K562 (cell line): ENCODE measurements at regions not wholly inside any gene's neighbourhood (a gene's known extent, or its start where the extent isn't known, plus 50 kb on each side); places are given as distances from the start of the nearest gene placed in this dataset.

Experiments used
- ATAC-seq: fragments of 200-7000 bp; cut with Tn5 transposase; 3 replicates; pipeline ENCODE4 v1.9.1; 2020; ENCODE audit warnings: moderate library complexity
- BruUV-seq: library from RNA; stranded (reverse); fragments of 400-500 nt; replicated peaks from 2 replicates; lab custom pipeline; 2021; lab: Mats Ljungman, UMichigan
- CTCF ChIA-PET: fragments of 300-600 bp; formaldehyde crosslinking; extraction: SDS; loops from one replicate; lab custom pipeline; 2021; ENCODE audit warnings: low intra/inter-chr PET ratio; lab: Yijun Ruan, JAX
- POLR2A ChIA-PET: fragments of 300-600, 350-650 bp; sonication (Branson Sonifier 250); formaldehyde crosslinking; extraction: SDS; loops from one replicate; lab custom pipeline; 2021; ENCODE audit warnings: antibody characterized with exemption, inconsistent platforms; lab: Yijun Ruan, JAX
- DNase-seq, 4 experiments: peaks; one replicate each; pipeline versions ENCODE4 v3.0.0 to v3.0.0-alpha.2; 2011 to 2018; ENCODE audit warnings: low spot score in 3 of 4, mixed read lengths in 3 of 4; ENCODE audit errors: extremely low read depth in 1 of 4
- FAIRE-seq: peaks from 2 replicates; lab custom pipeline; 2011; peaks lifted over from hg19 to GRCh38; lab: Jason Lieb, UNC
- H2AFZ ChIP-seq: 2 replicates; pipeline ENCODE4 v1.6.0; 2011; ENCODE audit warnings: low read depth, low read length, control low read depth, inconsistent platforms
- H3K27ac ChIP-seq: fragments of 200-600 bp; 3 replicates; pipeline ENCODE4 v1.8.0; 2011; ENCODE audit warnings: low read depth, mild to moderate bottlenecking, control low read depth, inconsistent platforms, low read length, moderate library complexity, mixed read lengths; ENCODE audit errors: extremely low read depth
- H3K27me3 ChIP-seq, 2 experiments: fragments of 300-600 bp in 1 of 2; 2 replicates in 1 of 2; 3 replicates in 1 of 2; pipeline versions ENCODE4 v1.6.0 to v1.8.0; 2011; ENCODE audit warnings: inconsistent platforms in 2 of 2, low read length in 2 of 2, mild to moderate bottlenecking in 1 of 2, mixed read lengths in 1 of 2, moderate library complexity in 1 of 2; ENCODE audit not compliant: control insufficient read depth in 2 of 2, insufficient read depth in 2 of 2
- H3K36me3 ChIP-seq: fragments of 300-600 bp; 3 replicates; pipeline ENCODE4 v1.8.0; 2011; ENCODE audit warnings: mild to moderate bottlenecking, low read length, inconsistent platforms; ENCODE audit not compliant: control insufficient read depth, insufficient read depth
- H3K4me1 ChIP-seq, 2 experiments: fragments of 200-600 bp in 1 of 2; replicated peaks in 1 of 2; 2 replicates in 1 of 2; 3 replicates in 1 of 2; pipeline versions ENCODE4 v1.5.1 to v1.8.0; 2011; ENCODE audit warnings: inconsistent platforms in 2 of 2, low read length in 2 of 2, mild to moderate bottlenecking in 1 of 2, mixed read lengths in 1 of 2, moderate library complexity in 1 of 2; ENCODE audit not compliant: control insufficient read depth in 2 of 2, insufficient read depth in 2 of 2
- H3K4me2 ChIP-seq: 2 replicates; pipeline ENCODE4 v1.6.1; 2011; ENCODE audit warnings: low read length, control low read depth, inconsistent platforms, mixed read lengths; ENCODE audit not compliant: insufficient read depth
- H3K4me3 ChIP-seq: fragments of 200-600 bp; sonication (generic), shearing (Covaris generic); 2 replicates; pipeline ENCODE4 v1.5.1; 2016; ENCODE audit warnings: control low read depth, inconsistent platforms
- H3K79me2 ChIP-seq: fragments of 200-600 bp; 3 replicates; pipeline ENCODE4 v1.8.0; 2011; ENCODE audit warnings: low read length, inconsistent platforms; ENCODE audit not compliant: control insufficient read depth, insufficient read depth
- H3K9ac ChIP-seq, 2 experiments: 2 replicates each; pipeline versions ENCODE4 v1.6.0 to v1.6.1; 2011; ENCODE audit warnings: low read depth in 2 of 2, low read length in 2 of 2, control low read depth in 1 of 2, inconsistent platforms in 1 of 2, mild to moderate bottlenecking in 1 of 2, mixed read lengths in 1 of 2; ENCODE audit not compliant: insufficient read depth in 1 of 2
- H3K9me1 ChIP-seq: one replicate; pipeline ENCODE4 v1.6.0; 2011; ENCODE audit warnings: inconsistent platforms, mild to moderate bottlenecking, low read length, moderate library complexity; ENCODE audit not compliant: control insufficient read depth, insufficient read depth
- H3K9me3 ChIP-seq: replicated peaks from 2 replicates; pipeline ENCODE4 v1.5.1; 2011; ENCODE audit warnings: low read depth, low read length, inconsistent platforms; ENCODE audit not compliant: control insufficient read depth, insufficient read depth
- H4K20me1 ChIP-seq: replicated peaks from 2 replicates; pipeline ENCODE4 v1.6.1; 2011; ENCODE audit warnings: low read length, inconsistent platforms, mixed read lengths; ENCODE audit not compliant: control insufficient read depth, insufficient read depth
- CREB3 ChIP-seq: fragments of 450-650 bp; conservative IDR thresholded peaks from 2 replicates; pipeline ENCODE4 v1.6.1; 2016; ENCODE audit warnings: missing genetic modification characterization, low read depth, mild to moderate bottlenecking, missing compliant biosample characterization, moderate library complexity
- HOXB6 ChIP-seq: fragments of 250-450 bp; sonication (Bioruptor Pico); IDR thresholded peaks from 2 replicates; pipeline ENCODE4 v1.5.1; 2022; ENCODE audit warnings: mild to moderate bottlenecking, borderline replicate concordance
- LEF1 ChIP-seq: fragments of 450-650 bp; IDR thresholded peaks from 2 replicates; pipeline ENCODE4 v1.6.1; 2016; ENCODE audit warnings: mild to moderate bottlenecking
- RFX5 ChIP-seq: IDR thresholded peaks from 2 replicates; pipeline ENCODE4 v1.6.1; 2011; ENCODE audit warnings: low read depth, mild to moderate bottlenecking, improper control_type of control experiment, low read length
- TEAD2 ChIP-seq: fragments of 450-650 bp; IDR thresholded peaks from 2 replicates; pipeline ENCODE4 v1.6.1; 2016; ENCODE audit warnings: missing genetic modification characterization, control low read depth, missing compliant biosample characterization
- ZNF445 ChIP-seq: fragments of 250-450 bp; sonication (Bioruptor Pico); IDR thresholded peaks from 2 replicates; pipeline ENCODE4 v1.4.0; 2020; ENCODE audit warnings: low read depth, mild to moderate bottlenecking, moderate library complexity
- WGBS: fragments of 100-300 bp; shearing (Covaris generic); methylation state at CpG from one replicate; pipeline ENCODE4 v1.1.6; 2016; ENCODE audit warnings: low coverage, mixed read lengths; ENCODE audit not compliant: insufficient coverage; ENCODE audit errors: missing lambda C conversion rate; 5-methylcytosine and 5-hydroxymethylcytosine counted together
- in situ Hi-C: fragments of 300-500 bp; cut with MboI; formaldehyde crosslinking; loops from 4 replicates; pipeline ENCODE4 v1.15.0; 2018; ENCODE audit warnings: inconsistent platforms, mixed read lengths
- intact Hi-C: fragments of 100-400 bp; cut with micrococcal nuclease; formaldehyde crosslinking; loops from 2 replicates; pipeline ENCODE4 v1.14.2; 2022
- TF ChIP-seq, protein P1 (sequence below): fragments of 450-650 bp; IDR thresholded peaks from 2 replicates; pipeline ENCODE4 v1.6.1; 2018; ENCODE audit not compliant: partially characterized antibody
- TF ChIP-seq, protein P2 (sequence below): sonication (generic); formaldehyde crosslinking; IDR thresholded peaks from 2 replicates; pipeline ENCODE4 v1.8.1; 2023; ENCODE audit warnings: mild to moderate bottlenecking, missing genetic modification reagents

DNA sequence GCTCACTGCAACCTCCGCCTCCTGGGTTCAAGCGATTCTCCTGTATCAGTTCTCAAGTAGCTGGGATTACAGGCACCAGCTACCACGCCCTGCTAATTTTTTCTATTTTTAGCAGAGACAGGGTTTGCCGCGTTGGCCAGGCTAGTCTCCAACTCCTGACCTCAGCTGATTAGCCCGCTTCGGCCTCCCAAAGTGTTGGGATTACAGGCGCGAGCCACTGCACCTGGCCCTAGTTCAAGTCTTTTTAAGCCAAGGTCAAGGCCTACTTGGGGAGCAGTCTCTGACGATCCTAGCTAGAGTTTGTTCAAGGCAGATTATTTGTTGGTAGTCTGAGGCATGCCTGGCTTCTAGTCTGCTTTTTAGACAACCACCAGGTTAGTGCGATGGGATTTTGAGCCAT, 709.5 kb upstream of the COBL start (continued):
- TF ChIP-seq, protein P1, sequence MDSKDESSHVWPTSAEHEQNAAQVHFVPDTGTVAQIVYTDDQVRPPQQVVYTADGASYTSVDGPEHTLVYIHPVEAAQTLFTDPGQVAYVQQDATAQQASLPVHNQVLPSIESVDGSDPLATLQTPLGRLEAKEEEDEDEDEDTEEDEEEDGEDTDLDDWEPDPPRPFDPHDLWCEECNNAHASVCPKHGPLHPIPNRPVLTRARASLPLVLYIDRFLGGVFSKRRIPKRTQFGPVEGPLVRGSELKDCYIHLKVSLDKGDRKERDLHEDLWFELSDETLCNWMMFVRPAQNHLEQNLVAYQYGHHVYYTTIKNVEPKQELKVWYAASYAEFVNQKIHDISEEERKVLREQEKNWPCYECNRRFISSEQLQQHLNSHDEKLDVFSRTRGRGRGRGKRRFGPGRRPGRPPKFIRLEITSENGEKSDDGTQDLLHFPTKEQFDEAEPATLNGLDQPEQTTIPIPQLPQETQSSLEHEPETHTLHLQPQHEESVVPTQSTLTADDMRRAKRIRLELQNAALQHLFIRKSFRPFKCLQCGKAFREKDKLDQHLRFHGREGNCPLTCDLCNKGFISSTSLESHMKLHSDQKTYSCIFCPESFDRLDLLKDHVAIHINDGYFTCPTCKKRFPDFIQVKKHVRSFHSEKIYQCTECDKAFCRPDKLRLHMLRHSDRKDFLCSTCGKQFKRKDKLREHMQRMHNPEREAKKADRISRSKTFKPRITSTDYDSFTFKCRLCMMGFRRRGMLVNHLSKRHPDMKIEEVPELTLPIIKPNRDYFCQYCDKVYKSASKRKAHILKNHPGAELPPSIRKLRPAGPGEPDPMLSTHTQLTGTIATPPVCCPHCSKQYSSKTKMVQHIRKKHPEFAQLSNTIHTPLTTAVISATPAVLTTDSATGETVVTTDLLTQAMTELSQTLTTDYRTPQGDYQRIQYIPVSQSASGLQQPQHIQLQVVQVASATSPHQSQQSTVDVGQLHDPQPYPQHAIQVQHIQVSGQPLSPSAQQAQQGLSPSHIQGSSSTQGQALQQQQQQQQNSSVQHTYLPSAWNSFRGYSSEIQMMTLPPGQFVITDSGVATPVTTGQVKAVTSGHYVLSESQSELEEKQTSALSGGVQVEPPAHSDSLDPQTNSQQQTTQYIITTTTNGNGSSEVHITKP = no peak
- no peak for TF ChIP-seq HOXB6 (CRISPR knock-in tag)

DNA sequence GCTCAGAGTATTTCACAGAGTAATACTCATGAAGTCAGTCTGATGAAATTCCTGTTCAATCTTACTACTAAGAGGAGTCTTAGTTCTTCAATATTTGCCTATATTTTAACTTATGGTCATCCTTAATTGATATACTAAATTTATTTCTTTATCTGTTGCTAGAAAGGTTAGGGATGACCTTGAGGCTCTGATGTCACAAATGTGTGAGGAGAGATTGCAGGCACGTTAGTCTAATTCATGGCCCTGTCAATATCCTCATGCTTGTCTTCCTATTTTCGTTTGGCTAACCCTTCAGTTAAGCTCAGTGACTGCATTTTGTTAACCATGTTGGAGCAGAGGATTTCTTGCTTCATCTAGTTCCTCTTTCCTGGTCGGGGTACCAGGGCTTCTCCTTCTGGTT, 704.7 kb upstream of the COBL start:
- no peaks in the 10 kb centered on the region for H3K36me3 ChIP-seq
- H4K20me1 ChIP-seq = no peaks in the 10 kb centered on the region
- no peaks in the 10 kb centered on the region for H3K79me2 ChIP-seq
- no peak overlapping the region for H2AFZ ChIP-seq
- TF ChIP-seq, protein P2, sequence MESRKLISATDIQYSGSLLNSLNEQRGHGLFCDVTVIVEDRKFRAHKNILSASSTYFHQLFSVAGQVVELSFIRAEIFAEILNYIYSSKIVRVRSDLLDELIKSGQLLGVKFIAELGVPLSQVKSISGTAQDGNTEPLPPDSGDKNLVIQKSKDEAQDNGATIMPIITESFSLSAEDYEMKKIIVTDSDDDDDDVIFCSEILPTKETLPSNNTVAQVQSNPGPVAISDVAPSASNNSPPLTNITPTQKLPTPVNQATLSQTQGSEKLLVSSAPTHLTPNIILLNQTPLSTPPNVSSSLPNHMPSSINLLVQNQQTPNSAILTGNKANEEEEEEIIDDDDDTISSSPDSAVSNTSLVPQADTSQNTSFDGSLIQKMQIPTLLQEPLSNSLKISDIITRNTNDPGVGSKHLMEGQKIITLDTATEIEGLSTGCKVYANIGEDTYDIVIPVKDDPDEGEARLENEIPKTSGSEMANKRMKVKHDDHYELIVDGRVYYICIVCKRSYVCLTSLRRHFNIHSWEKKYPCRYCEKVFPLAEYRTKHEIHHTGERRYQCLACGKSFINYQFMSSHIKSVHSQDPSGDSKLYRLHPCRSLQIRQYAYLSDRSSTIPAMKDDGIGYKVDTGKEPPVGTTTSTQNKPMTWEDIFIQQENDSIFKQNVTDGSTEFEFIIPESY (CRISPR knock-in tag) = no peak
- TF ChIP-seq LEF1 (no peak), TEAD2 (no peak), CREB3 (no peak), ZNF445 (CRISPR knock-in tag) (no peak), RFX5 (no peak)
- in situ Hi-C loops (no loop called here), intact Hi-C loops (no loop called here)
- no peaks in the 10 kb centered on the region for H3K27me3 ChIP-seq
- 0% methylated on average over 3 of the region's 3 CpGs for WGBS
- H3K9me3 ChIP-seq = no peaks in the 10 kb centered on the region
- H3K27ac ChIP-seq = no peak overlapping the region
- no peaks in the 10 kb centered on the region for H3K9me1 ChIP-seq
- no peak for DNase-seq
- no peak overlapping the region for H3K4me2 ChIP-seq
- no peaks in the 10 kb centered on the region for H3K4me1 ChIP-seq
- no peak for FAIRE-seq
- no peak overlapping the region for H3K9ac ChIP-seq
- ChIA-PET CTCF (no interaction called here), POLR2A (no interaction called here)
- H3K4me3 ChIP-seq = no peak overlapping the region
- BruUV-seq = no TSS peak
- no peak for ATAC-seq
